ENCODE measurements at regions not wholly inside any gene's neighbourhood (a gene's known extent, or its start where the extent isn't known, plus 50 kb on each side); places are given as distances from the start of the nearest gene placed in this dataset.
"Not testable (repeated sequence)": the region's sequence is repeated elsewhere in the genome, so short reads cannot be mapped to it uniquely, and the experiment has no call there.

DNA sequence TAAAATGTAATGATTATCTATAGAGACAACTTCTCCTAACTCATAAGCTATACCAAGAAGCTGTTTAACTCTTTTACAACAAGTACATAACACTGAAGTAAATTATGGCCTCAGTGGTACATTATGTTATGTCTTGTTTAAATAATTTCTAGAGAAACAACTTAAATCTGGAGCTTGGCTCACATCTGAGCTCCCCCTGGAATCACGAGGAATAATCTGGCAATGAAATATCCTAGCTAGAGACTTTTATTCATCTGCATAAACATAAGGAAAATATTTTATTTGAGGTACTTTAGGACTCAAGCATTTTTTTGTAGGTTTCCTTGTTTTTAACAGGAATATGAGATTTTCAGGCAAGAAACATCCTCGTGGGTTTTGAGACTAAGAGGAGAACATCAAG, 354.7 kb upstream of the SLC7A11 start:
- H3K27me3 Mint-ChIP-seq: peaks cover 5% of the 10 kb centered on the region
- CTCF ChIA-PET: no interaction called here
- no peaks in the 10 kb centered on the region for H3K4me1 Mint-ChIP-seq
- ATAC-seq: no peak
- no peak overlapping the region for H3K4me3 Mint-ChIP-seq
- H3K36me3 Mint-ChIP-seq (ENCODE audit: low read depth): no peaks in the 10 kb centered on the region
- H3K27ac Mint-ChIP-seq: no peak overlapping the region
- peaks cover 2% of the 10 kb centered on the region for H3K9me3 Mint-ChIP-seq (ENCODE audit: low read depth)
- DNase-seq: no peak
- intact Hi-C loops (cut with DNase I, micrococcal nuclease): no loop called here
- POLR2A ChIA-PET: no interaction called here

DNA sequence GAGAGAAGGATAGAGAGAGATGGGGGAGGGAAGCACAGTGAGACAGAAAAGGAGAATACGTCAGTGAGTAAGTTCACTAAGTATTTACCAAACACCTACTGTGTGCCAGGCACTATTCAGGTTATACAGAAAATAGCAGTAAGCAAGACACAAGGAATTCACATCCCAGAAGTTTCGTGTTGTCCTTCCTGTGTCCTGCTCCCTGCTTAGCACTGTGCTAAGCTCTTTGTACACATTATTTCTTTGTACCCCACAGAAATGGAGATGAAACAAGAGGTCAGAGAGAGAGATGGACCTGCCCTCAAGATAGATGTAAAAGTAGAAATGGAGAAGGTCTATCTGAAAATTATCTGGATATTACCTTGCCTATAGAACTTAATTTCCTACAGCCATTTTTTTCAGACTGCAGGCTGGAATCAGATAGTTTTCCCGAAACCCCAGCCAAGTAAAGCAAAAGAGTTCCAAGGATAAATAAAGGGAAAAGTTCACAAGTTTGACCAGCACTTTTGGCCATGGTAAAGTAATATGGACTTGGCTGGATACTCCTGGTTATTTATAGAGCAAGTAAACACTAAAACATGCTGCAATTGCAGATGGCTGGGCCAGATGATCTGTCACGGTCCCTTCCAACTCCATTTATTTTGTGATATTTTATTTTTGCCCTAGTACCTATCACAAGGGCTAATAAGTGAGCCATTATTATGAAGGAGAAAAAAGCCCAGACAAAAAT, 353.7 kb upstream of the SLC7A11 start:
- DNase-seq: no peak
- ATAC-seq: no peak
- Mint-ChIP-seq H3K36me3 (ENCODE audit: low read depth) (no peaks in the 10 kb centered on the region), H3K27me3 (peaks cover 5% of the 10 kb centered on the region), H3K4me1 (no peaks in the 10 kb centered on the region), H3K9me3 (ENCODE audit: low read depth) (no peaks in the 10 kb centered on the region), H3K27ac (no peak overlapping the region), H3K4me3 (no peak overlapping the region)
- POLR2A ChIA-PET: no interaction called here
- CTCF ChIA-PET: no interaction called here
- intact Hi-C loops (cut with DNase I, micrococcal nuclease): no loop called here

DNA sequence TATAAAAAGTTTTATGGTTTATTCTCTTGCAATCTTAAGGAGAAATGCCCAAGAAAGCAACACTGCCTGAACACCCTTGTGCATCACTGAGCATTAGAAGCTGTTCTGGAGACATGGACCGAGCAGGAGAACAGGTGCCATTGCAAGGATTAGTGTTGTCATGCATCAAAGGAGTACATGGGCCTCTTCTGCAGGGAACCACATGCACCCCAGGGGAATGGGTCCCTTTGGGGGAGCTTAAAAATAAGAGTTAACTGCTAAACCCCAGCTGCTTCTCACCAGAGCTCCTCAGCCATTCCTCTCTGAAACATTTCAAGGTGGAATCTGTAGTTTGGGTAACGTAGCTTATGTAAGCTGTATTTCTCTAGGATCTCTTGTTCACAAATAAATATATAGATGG, 353.0 kb upstream of the SLC7A11 start:
- intact Hi-C loops (cut with DNase I, micrococcal nuclease): no loop called here
- H3K27me3 Mint-ChIP-seq: peaks cover 5% of the 10 kb centered on the region

DNA sequence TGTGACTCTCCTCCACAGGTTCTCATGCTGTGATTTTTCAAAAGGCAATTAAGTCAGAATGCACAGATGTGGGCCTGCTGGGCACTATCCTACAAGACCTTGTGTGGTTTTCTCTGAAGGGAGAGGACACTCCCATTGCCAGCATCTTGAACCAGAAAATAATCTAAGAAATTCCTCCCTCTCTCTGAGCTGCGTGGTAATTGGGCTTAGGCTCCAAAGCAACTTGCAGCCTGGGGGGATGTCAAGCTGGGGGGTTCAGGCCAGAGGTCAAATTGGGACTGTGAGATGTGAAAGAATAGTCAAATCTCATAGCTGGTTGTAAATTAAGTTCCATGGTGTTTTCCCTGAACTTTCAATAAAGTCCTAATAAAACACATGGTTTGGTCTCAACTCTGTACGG, 350.6 kb upstream of the SLC7A11 start:
- ChIA-PET CTCF (no interaction called here), POLR2A (no interaction called here)
- no peak overlapping the region for H3K4me3 Mint-ChIP-seq
- intact Hi-C loops (cut with DNase I, micrococcal nuclease): no loop called here
- H3K9me3 Mint-ChIP-seq (ENCODE audit: low read depth): no peaks in the 10 kb centered on the region
- peaks cover 5% of the 10 kb centered on the region for H3K27me3 Mint-ChIP-seq
- H3K4me1 Mint-ChIP-seq: no peaks in the 10 kb centered on the region
- no peaks in the 10 kb centered on the region for H3K36me3 Mint-ChIP-seq (ENCODE audit: low read depth)
- no peak overlapping the region for H3K27ac Mint-ChIP-seq
- ATAC-seq (no peak), DNase-seq (no peak)

More for the DNA sequence above, 353.0 kb upstream of the SLC7A11 start:
- POLR2A ChIA-PET: no interaction called here
- H3K9me3 Mint-ChIP-seq (ENCODE audit: low read depth): no peaks in the 10 kb centered on the region
- CTCF ChIA-PET: no interaction called here
- no peak for ATAC-seq
- H3K27ac Mint-ChIP-seq: no peak overlapping the region
- H3K4me3 Mint-ChIP-seq: no peak overlapping the region
- H3K4me1 Mint-ChIP-seq: no peaks in the 10 kb centered on the region
- no peaks in the 10 kb centered on the region for H3K36me3 Mint-ChIP-seq (ENCODE audit: low read depth)
- DNase-seq: no peak

DNA sequence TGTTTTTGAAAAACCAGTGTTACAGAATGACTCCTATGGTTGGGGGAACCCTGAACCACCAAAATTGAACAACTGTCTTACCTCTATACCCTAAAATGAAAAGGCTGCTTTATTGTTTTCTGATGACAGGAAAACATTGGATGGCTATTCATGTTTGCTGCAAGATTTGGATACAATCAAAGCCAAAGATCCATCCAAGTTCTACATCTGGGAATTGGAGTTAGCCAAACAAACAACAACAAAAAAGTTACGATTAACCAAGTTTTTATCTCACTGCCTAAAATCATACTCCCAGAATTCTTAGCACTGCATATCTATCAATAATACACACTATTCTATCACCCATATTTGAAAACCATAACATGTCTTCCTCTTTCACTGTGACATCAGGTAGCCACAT, 349.7 kb upstream of the SLC7A11 start:
- peaks cover 5% of the 10 kb centered on the region for H3K27me3 Mint-ChIP-seq
- no peaks in the 10 kb centered on the region for H3K9me3 Mint-ChIP-seq (ENCODE audit: low read depth)
- no peak overlapping the region for H3K27ac Mint-ChIP-seq
- H3K4me3 Mint-ChIP-seq: no peak overlapping the region
- ChIA-PET CTCF (interaction anchor here (1.0 kb wide), 1 partner anchor 9 kb away, joined by 3 read pairs; no protein-coding TSS in a partner anchor), POLR2A (no interaction called here)
- DNase-seq: no peak
- intact Hi-C loops (cut with DNase I, micrococcal nuclease): no loop called here
- no peaks in the 10 kb centered on the region for H3K36me3 Mint-ChIP-seq (ENCODE audit: low read depth)
- no peak for ATAC-seq
- no peaks in the 10 kb centered on the region for H3K4me1 Mint-ChIP-seq

DNA sequence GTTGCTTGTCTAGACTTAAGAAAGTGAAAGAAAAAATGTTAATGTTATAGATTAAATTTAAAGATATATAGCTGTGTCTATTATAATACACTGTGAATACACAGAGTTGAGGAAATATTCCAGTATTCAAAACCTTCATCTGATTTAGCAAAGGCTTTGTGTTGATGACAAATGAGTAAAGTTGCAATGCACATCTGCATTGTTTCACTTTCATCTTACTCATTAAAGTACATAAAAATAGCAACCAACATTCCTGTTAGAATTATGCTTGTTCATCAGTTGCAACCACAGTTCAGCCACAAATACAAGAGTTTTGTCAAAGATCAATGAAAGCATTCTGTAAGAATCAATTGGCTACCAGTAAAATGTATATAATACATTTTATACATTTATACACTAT, 346.4 kb upstream of the SLC7A11 start:
- Mint-ChIP-seq H3K27me3 (peaks cover 5% of the 10 kb centered on the region), H3K4me3 (no peak overlapping the region), H3K4me1 (no peaks in the 10 kb centered on the region), H3K9me3 (ENCODE audit: low read depth) (no peaks in the 10 kb centered on the region), H3K27ac (no peak overlapping the region), H3K36me3 (ENCODE audit: low read depth) (no peaks in the 10 kb centered on the region)
- ATAC-seq (no peak), DNase-seq (no peak)
- POLR2A ChIA-PET: no interaction called here
- intact Hi-C loops (cut with DNase I, micrococcal nuclease): no loop called here
- CTCF ChIA-PET: no interaction called here

DNA sequence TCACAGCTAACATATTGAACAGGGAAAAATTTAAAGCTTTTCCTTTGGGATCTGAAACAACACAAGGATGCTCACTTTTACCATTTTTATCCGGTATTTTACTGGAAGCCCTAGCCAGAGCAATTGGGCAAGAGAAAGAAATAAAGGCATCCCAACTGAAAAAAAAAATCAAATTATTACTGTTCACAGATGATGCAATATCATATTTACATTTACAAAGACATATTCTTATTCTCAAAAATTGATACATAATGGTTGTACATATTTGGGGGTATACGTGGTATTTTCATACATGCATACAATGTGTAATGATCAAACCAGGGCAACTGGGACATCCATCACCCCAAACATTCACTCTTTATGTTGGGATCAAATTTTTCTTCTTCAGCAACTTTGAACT, 337.0 kb upstream of the SLC7A11 start:
- POLR2A ChIA-PET: no interaction called here
- no peak overlapping the region for H3K27ac Mint-ChIP-seq
- H3K4me1 Mint-ChIP-seq: no peaks in the 10 kb centered on the region
- CTCF ChIA-PET: no interaction called here
- H3K36me3 Mint-ChIP-seq (ENCODE audit: low read depth): no peaks in the 10 kb centered on the region
- no peak for ATAC-seq
- H3K27me3 Mint-ChIP-seq: no peaks in the 10 kb centered on the region
- no peak overlapping the region for H3K4me3 Mint-ChIP-seq
- no peak for DNase-seq
- intact Hi-C loops (cut with DNase I, micrococcal nuclease): no loop called here
- H3K9me3 Mint-ChIP-seq (ENCODE audit: low read depth): peaks cover 20% of the 10 kb centered on the region

DNA sequence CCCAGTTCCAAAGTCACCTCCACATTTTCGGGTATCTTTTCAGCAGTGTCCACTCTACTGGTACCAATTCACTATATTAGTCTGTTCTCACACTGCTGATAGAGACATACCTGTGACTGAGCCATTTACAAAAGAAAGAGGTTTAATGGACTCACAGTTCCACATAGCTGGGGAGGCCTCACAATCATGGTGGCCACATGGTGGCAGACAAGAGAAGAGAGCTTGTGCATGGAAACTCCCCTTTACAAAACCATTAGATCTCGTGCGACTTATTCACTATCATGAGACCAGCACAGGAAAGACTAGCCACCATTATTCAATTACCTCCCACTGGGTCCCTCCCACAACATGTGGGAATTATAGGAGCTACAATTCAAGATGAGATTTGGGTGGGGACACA, 335.7 kb upstream of the SLC7A11 start:
- ATAC-seq; H3K27ac Mint-ChIP-seq; DNase-seq; H3K4me3 Mint-ChIP-seq; intact Hi-C loops (cut with DNase I, micrococcal nuclease); H3K4me1 Mint-ChIP-seq; POLR2A ChIA-PET; H3K27me3 Mint-ChIP-seq; H3K36me3 Mint-ChIP-seq (ENCODE audit: low read depth): not testable (repeated sequence)
- peaks cover 20% of the 10 kb centered on the region for H3K9me3 Mint-ChIP-seq (ENCODE audit: low read depth)
- CTCF ChIA-PET: interaction anchor here (1.1 kb wide), 1 partner anchor 9 kb away, joined by 4 read pairs; no protein-coding TSS in a partner anchor

DNA sequence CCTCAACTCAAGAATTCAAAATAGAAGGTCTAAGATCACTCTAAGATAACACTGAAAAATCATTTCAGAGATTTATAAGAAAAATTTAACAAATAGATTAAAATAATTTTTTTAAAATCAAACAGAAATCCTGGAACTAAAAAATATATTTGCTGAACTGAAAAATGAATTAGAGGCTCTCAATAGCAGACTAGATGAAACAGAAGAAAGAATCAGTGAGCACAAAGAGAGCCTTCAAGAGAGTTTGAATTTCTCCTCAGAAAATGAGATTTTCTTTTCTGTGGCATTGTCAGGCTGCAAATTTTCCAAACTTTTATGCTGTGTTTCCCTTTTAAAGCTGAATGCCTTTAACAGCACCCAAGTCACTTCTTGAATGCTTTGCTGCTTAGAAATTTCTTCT, 335.0 kb upstream of the SLC7A11 start:
- ATAC-seq (no peak), DNase-seq (no peak)
- intact Hi-C loops (cut with DNase I, micrococcal nuclease): no loop called here
- no peaks in the 10 kb centered on the region for H3K4me1 Mint-ChIP-seq
- H3K4me3 Mint-ChIP-seq: no peak overlapping the region
- peaks cover 20% of the 10 kb centered on the region for H3K9me3 Mint-ChIP-seq (ENCODE audit: low read depth)
- H3K27ac Mint-ChIP-seq: no peak overlapping the region
- CTCF ChIA-PET: no interaction called here
- POLR2A ChIA-PET: no interaction called here
- H3K27me3 Mint-ChIP-seq: no peaks in the 10 kb centered on the region
- no peaks in the 10 kb centered on the region for H3K36me3 Mint-ChIP-seq (ENCODE audit: low read depth)

DNA sequence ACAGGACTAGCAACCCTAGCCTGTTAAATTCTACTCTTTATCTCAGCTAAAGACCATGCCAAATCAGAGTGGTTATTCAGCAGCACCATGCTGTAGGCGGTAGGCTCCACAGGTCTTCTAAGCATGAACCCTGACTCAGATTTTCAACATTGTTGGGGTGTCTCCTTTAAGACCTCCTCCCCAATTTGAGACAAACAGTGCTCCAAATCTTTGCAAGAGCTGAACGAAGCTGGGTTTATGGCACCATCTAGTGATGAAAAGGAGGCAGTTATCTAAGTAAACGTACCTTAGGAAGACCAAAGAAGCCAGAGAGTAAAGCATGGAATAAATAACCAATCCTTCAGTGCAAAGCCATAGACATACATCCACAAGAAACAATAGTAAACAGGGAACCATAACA, 334.5 kb upstream of the SLC7A11 start:
- H3K4me3 Mint-ChIP-seq: no peak overlapping the region
- H3K9me3 Mint-ChIP-seq (ENCODE audit: low read depth): peaks cover 20% of the 10 kb centered on the region
- no peak for ATAC-seq
- POLR2A ChIA-PET: no interaction called here
- no peaks in the 10 kb centered on the region for H3K27me3 Mint-ChIP-seq
- no peaks in the 10 kb centered on the region for H3K4me1 Mint-ChIP-seq
- intact Hi-C loops (cut with DNase I, micrococcal nuclease): no loop called here
- no peak for DNase-seq
- no peak overlapping the region for H3K27ac Mint-ChIP-seq
- CTCF ChIA-PET: no interaction called here
- H3K36me3 Mint-ChIP-seq (ENCODE audit: low read depth): no peaks in the 10 kb centered on the region

DNA sequence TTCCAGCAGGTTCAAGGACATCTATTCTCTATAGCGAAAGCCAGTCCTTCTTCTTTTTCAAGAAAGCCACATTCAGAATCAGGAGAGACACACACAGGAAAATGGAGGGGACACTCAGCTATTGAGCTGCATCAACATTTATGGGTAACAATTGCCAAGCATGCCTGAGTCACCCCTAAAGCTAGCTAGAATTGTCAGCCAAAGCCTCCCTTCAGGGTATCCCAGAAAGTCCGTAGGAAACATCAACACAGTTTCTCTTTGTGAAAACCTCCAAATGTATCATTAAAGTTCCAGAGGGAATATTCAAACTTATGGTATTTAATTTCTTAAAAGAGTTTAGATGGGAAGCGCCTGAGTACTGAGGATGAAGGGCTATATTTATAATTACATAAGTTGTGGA, 331.1 kb upstream of the SLC7A11 start:
- Mint-ChIP-seq H3K27me3 (no peaks in the 10 kb centered on the region), H3K9me3 (ENCODE audit: low read depth) (peaks cover 18% of the 10 kb centered on the region), H3K27ac (no peak overlapping the region), H3K4me3 (no peak overlapping the region), H3K4me1 (no peaks in the 10 kb centered on the region), H3K36me3 (ENCODE audit: low read depth) (no peaks in the 10 kb centered on the region)
- DNase-seq (no peak), ATAC-seq (no peak)
- intact Hi-C loops (cut with DNase I, micrococcal nuclease): no loop called here
- ChIA-PET POLR2A (no interaction called here), CTCF (no interaction called here)

DNA sequence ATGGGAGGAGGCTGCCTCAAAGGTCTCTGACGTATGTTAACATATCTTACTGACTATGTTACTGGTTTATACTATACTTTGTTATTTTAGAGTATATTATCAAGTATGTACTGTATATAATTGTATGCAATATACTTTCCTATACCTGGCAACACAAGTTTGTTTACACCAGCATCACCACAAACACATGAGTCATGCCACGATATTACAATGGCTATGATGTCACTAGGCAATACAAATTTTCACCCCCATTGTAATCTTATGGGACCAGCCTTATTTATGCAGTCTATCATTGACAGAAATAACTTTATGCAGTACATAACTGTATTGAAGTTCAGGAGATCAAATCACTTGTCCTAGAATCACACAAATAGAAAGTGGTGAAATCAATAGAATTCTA, 329.9 kb upstream of the SLC7A11 start:
- intact Hi-C loops (cut with DNase I, micrococcal nuclease): no loop called here
- Mint-ChIP-seq H3K27me3 (peaks cover 1% of the 10 kb centered on the region), H3K36me3 (ENCODE audit: low read depth) (no peaks in the 10 kb centered on the region), H3K4me3 (no peak overlapping the region), H3K9me3 (ENCODE audit: low read depth) (peaks cover 9% of the 10 kb centered on the region), H3K27ac (no peak overlapping the region), H3K4me1 (no peaks in the 10 kb centered on the region)
- DNase-seq (no peak), ATAC-seq (no peak)
- ChIA-PET CTCF (no interaction called here), POLR2A (no interaction called here)

DNA sequence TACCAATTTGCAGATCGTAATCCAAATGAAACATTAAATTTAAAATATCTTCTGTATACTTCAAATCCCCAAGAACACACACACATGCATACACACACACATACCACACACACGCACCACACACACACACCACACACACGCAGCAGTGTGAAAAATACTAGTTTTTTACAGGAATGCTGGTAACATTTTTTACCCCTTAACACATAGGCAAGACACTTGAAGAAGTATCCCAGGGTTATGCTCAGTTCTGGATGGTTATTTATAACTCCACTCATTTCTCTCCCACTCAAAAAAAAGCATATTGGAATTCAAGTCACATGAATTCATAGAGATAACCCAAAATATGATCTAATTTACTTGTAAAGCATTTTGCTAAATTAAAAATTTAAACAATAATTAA, 325.5 kb upstream of the SLC7A11 start:
- ATAC-seq: no peak
- POLR2A ChIA-PET: no interaction called here
- intact Hi-C loops (cut with DNase I, micrococcal nuclease): no loop called here

More for the DNA sequence above, 325.5 kb upstream of the SLC7A11 start:
- H3K9me3 Mint-ChIP-seq (ENCODE audit: low read depth): peaks cover 2% of the 10 kb centered on the region
- H3K4me3 Mint-ChIP-seq: no peak overlapping the region
- CTCF ChIA-PET: no interaction called here
- H3K36me3 Mint-ChIP-seq (ENCODE audit: low read depth): no peaks in the 10 kb centered on the region
- no peak for DNase-seq
- H3K4me1 Mint-ChIP-seq: no peaks in the 10 kb centered on the region
- peaks cover 1% of the 10 kb centered on the region for H3K27me3 Mint-ChIP-seq
- H3K27ac Mint-ChIP-seq: no peak overlapping the region
